Brain microvascular endothelial cell (primary cell): ENCODE measurements at regions not wholly inside any gene's neighbourhood (a gene's known extent, or its start where the extent isn't known, plus 50 kb on each side); places are given as distances from the start of the nearest gene placed in this dataset.

Experiments
- DNase-seq: peaks from one replicate; pipeline ENCODE4 v3.0.0-alpha.2; 2020
- H3K27ac ChIP-seq: fragments of 250-450 bp; sonication (Bioruptor Pico); 2 replicates; pipeline ENCODE4 v1.5.1; 2020; ENCODE audit warnings: mild to moderate bottlenecking, moderate library complexity
- H3K27me3 ChIP-seq: fragments of 250-450 bp; sonication (Bioruptor Pico); replicated peaks from 2 replicates; pipeline ENCODE4 v1.5.1; 2020; ENCODE audit warnings: mild to moderate bottlenecking
- H3K36me3 ChIP-seq: fragments of 250-450 bp; sonication (Bioruptor Pico); replicated peaks from 2 replicates; pipeline ENCODE4 v1.5.1; 2020; ENCODE audit warnings: mild to moderate bottlenecking
- H3K4me3 ChIP-seq: 2 replicates; pipeline ENCODE4 v1.5.1; 2011; ENCODE audit warnings: low read depth, mild to moderate bottlenecking, control low read depth, low read length, moderate library complexity
- CTCF ChIP-seq: IDR thresholded peaks from 2 replicates; pipeline ENCODE4 v1.5.1; 2011; ENCODE audit warnings: low read depth, mild to moderate bottlenecking, moderate library complexity, low read length, control low read depth, inconsistent platforms; ENCODE audit errors: missing control alignments
- in situ Hi-C: cut with HindIII; loops from 2 replicates; pipeline ENCODE4 v1.10.0; 2017; ENCODE audit warnings: low sequenced_read_pairs, low pct_ligation_motif_present

- DNase-seq: no peak
- H3K36me3 ChIP-seq: no peaks in the 10 kb centered on the region
- H3K27me3 ChIP-seq: no peaks in the 10 kb centered on the region
- H3K4me3 ChIP-seq: no peak overlapping the region
- in situ Hi-C loops: no loop called here
- no peak overlapping the region for H3K27ac ChIP-seq
- no peak for TF ChIP-seq CTCF
These were observed 263.7 kb upstream of the SPOPL start for GRCh38 chr2:138237667-138238384.

GRCh38 chr2:138238908-138239307, 262.7 kb upstream of the SPOPL start:
- in situ Hi-C loops: no loop called here
- no peak for DNase-seq
- no peak for TF ChIP-seq CTCF
- Histone ChIP-seq H3K36me3 (no peaks in the 10 kb centered on the region), H3K4me3 (no peak overlapping the region), H3K27ac (no peak overlapping the region), H3K27me3 (no peaks in the 10 kb centered on the region)

- H3K36me3 ChIP-seq: no peaks in the 10 kb centered on the region
- no peak for DNase-seq
- TF ChIP-seq CTCF: no peak
- H3K4me3 ChIP-seq: no peak overlapping the region
- in situ Hi-C loops: no loop called here
- no peak overlapping the region for H3K27ac ChIP-seq
- H3K27me3 ChIP-seq: no peaks in the 10 kb centered on the region
These were observed 261.6 kb upstream of the SPOPL start for GRCh38 chr2:138239902-138240491.

- in situ Hi-C loops: no loop called here
- no peak for DNase-seq
These were observed 258.2 kb upstream of the SPOPL start for GRCh38 chr2:138243372-138243771.

GRCh38 chr2:138244501-138244925, 257.1 kb upstream of the SPOPL start:
- no peak for TF ChIP-seq CTCF
- in situ Hi-C loops: no loop called here
- H3K4me3 ChIP-seq: no peak overlapping the region
- H3K27ac ChIP-seq: no peak overlapping the region
- H3K27me3 ChIP-seq: no peaks in the 10 kb centered on the region
- no peaks in the 10 kb centered on the region for H3K36me3 ChIP-seq
- peak; percentile 27 for DNase-seq

More at GRCh38 chr2:138243372-138243771, 258.2 kb upstream of the SPOPL start:
- no peak overlapping the region for H3K27ac ChIP-seq
- H3K36me3 ChIP-seq: no peaks in the 10 kb centered on the region
- H3K4me3 ChIP-seq: no peak overlapping the region
- H3K27me3 ChIP-seq: no peaks in the 10 kb centered on the region
- no peak for TF ChIP-seq CTCF
